Ishikawa (cell line): ENCODE measurements at regions not wholly inside any gene's neighbourhood (a gene's known extent, or its start where the extent isn't known, plus 50 kb on each side); places are given as distances from the start of the nearest gene placed in this dataset.

Experiments
- CEBPB ChIP-seq: IDR thresholded peaks from 2 replicates; pipeline ENCODE4 v1.6.1; 2012
- CREB1 ChIP-seq: IDR thresholded peaks from 2 replicates; pipeline ENCODE4 v1.6.1; 2012; ENCODE audit warnings: low read depth
- EGR1 ChIP-seq: IDR thresholded peaks from 2 replicates; pipeline ENCODE4 v1.6.1; 2012
- EP300 ChIP-seq: IDR thresholded peaks from 2 replicates; pipeline ENCODE4 v1.6.1; 2012; ENCODE audit warnings: borderline replicate concordance
- FOXM1 ChIP-seq: IDR thresholded peaks from 2 replicates; pipeline ENCODE4 v1.6.1; 2012; ENCODE audit warnings: low read depth, borderline replicate concordance
- MAX ChIP-seq: IDR thresholded peaks from 2 replicates; pipeline ENCODE4 v1.6.1; 2012
- NFIC ChIP-seq: IDR thresholded peaks from 2 replicates; pipeline ENCODE4 v1.6.1; 2012
- RAD21 ChIP-seq: IDR thresholded peaks from 2 replicates; pipeline ENCODE4 v1.6.1; 2012; ENCODE audit warnings: low read depth
- REST ChIP-seq: IDR thresholded peaks from 2 replicates; pipeline ENCODE4 v1.6.1; 2012; ENCODE audit warnings: low read depth, mild to moderate bottlenecking
- TAF1 ChIP-seq: IDR thresholded peaks from 2 replicates; pipeline ENCODE4 v1.6.1; 2012; ENCODE audit warnings: low read depth, mild to moderate bottlenecking
- TCF12 ChIP-seq: IDR thresholded peaks from 2 replicates; pipeline ENCODE4 v1.6.1; 2012; ENCODE audit warnings: low read depth
- TEAD4 ChIP-seq: IDR thresholded peaks from 2 replicates; pipeline ENCODE4 v1.6.1; 2012
- YY1 ChIP-seq: IDR thresholded peaks from 2 replicates; pipeline ENCODE4 v1.6.1; 2012; ENCODE audit warnings: low read depth
- ZBTB7A ChIP-seq: IDR thresholded peaks from 2 replicates; pipeline ENCODE4 v1.6.1; 2012; ENCODE audit warnings: low read depth
- TF ChIP-seq, protein P1 (sequence below): IDR thresholded peaks from 2 replicates; pipeline ENCODE4 v1.6.1; 2012

DNA sequence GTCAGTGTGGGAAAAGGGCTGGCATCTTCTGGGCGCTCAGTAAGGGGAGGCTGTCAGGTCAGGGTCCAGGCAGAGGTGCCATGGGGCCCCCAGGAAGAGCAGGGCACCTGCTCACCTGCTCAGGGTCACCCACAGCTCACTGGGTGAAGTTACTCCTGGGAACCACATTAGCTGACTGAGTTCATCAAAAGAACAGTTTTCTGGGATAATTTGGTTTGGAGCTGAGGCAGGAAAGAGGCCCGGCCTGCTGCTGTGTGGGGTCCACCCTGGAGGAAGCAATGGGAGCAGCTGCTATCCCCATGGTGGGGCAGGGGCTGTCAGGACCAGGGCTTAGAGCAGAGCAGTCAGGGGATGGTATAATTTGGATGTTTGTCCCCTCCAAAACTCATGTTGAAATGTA is 97.2 kb upstream of the GPC1 start:
- TF ChIP-seq, protein P1, sequence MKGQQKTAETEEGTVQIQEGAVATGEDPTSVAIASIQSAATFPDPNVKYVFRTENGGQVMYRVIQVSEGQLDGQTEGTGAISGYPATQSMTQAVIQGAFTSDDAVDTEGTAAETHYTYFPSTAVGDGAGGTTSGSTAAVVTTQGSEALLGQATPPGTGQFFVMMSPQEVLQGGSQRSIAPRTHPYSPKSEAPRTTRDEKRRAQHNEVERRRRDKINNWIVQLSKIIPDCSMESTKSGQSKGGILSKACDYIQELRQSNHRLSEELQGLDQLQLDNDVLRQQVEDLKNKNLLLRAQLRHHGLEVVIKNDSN, result no peak
- TF ChIP-seq NFIC, result no peak
- TF ChIP-seq RAD21, result no peak
- no peak for TF ChIP-seq EGR1
- TF ChIP-seq TEAD4, result no peak
- TF ChIP-seq YY1, result no peak
- no peak for TF ChIP-seq MAX
- no peak for TF ChIP-seq ZBTB7A
- no peak for TF ChIP-seq FOXM1
- no peak for TF ChIP-seq CEBPB
- TF ChIP-seq REST, result no peak
- TF ChIP-seq EP300, result no peak
- no peak for TF ChIP-seq CREB1
- no peak for TF ChIP-seq TAF1
- no peak for TF ChIP-seq TCF12

DNA sequence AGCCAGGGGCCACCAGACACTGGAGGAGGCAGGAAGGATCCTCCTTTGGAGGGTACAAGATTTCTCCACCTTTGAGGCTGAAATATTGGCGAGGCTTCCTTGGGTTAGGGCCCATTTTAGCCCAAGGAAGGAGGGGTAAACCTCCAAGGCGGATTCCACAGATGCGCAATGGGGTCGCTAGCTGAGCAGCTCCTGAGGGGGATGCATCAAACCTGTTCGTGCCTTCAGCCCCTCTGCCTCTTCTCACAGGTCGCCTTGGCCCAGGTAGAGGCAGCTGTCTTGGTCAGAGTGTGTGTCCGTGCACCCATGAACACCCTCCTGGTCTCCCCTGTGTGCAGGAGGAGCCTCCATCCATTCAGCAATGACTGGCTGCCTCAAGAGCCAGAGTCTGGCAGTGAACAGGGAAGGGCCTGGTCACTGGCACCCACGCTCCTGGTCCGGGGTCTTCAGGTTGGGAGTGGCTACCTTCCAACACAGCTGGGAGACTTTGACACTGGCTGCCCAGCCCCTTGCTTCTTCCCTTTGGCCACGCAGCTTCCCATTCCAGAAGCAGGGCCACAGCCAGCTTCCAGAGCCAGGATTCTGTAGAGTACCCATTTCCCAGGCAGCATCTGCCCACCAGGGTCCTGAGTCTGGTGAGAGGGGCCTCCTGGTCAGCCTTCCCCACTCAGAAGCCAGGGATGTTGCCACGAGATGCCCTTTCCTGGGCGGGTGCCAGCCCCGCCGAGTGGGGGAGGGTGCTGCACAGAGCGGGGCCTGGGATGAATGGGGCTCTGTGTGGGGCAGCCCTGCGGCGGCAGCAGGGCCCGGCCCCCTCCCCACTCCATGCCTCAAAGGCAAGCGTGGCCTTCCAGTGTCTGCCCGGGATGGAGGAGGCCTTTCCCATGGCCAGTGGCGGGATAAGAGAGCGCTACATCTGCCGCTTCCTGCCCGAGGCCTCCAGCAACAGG is 95.8 kb upstream of the GPC1 start:
- no peak for TF ChIP-seq CREB1
- TF ChIP-seq TAF1, result no peak
- no peak for TF ChIP-seq RAD21
- no peak for TF ChIP-seq EP300
- no peak for TF ChIP-seq YY1
- TF ChIP-seq NFIC, result no peak
- TF ChIP-seq ZBTB7A, result no peak
- TF ChIP-seq TEAD4, result no peak
- TF ChIP-seq EGR1, result no peak
- TF ChIP-seq CEBPB, result no peak
- no peak for TF ChIP-seq FOXM1
- no peak for TF ChIP-seq MAX

DNA sequence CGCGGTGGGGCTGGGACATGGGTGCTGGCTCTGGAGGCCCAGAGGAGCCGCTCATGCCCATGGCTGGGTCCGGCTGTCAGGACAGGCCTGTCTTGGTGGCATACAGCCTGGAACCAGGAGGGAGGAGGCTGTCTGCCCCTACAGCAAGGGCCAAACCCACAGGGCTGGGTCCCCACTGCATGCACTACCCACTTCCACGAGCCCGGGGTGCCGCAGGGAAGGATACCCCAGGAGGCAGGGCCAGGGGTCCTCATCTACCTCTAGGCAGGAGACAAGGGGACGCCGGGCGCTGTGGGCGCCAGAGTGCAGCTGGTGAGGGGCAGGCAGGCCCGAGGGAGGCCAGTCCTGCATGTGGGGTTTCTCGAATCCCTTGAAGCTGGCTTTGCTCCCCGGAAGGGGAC is 95.1 kb upstream of the GPC1 start:
- TF ChIP-seq REST (no peak), MAX (no peak), CEBPB (no peak), TCF12 (no peak), ZBTB7A (no peak), YY1 (no peak), EGR1 (no peak), CREB1 (no peak), TEAD4 (no peak), RAD21 (no peak), TAF1 (no peak), FOXM1 (no peak), EP300 (no peak), NFIC (no peak)
- TF ChIP-seq, protein P1, result no peak

DNA sequence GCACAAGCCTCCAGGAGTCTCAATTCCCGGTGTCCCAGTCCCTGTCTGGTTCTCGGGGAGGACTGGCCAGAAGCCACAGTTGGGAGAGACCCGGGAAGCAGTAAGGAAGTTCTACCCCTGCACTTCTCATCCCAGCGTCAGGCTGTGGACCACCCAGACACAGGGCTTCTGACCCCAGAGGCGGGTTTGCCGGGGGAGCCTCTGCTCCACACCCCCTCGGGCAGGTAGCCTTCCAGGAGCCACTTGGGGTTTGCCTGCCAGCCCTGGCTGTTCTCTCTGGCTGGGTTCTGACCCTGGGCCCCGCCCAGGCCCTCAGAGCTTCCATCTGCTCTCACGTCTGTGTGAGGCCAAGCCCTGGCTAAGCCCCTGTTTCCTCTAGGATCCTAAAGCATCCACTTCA is 94.4 kb upstream of the GPC1 start:
- no peak for TF ChIP-seq NFIC
- TF ChIP-seq CREB1, result no peak
- TF ChIP-seq TCF12, result no peak
- no peak for TF ChIP-seq TEAD4
- no peak for TF ChIP-seq YY1
- TF ChIP-seq MAX, result no peak
- no peak for TF ChIP-seq TAF1
- TF ChIP-seq ZBTB7A, result no peak
- TF ChIP-seq, protein P1, result no peak
- no peak for TF ChIP-seq REST
- TF ChIP-seq CEBPB, result no peak
- TF ChIP-seq RAD21, result no peak
